AG04450 (cell line): ENCODE measurements at regions not wholly inside any gene's neighbourhood (a gene's known extent, or its start where the extent isn't known, plus 50 kb on each side); places are given as distances from the start of the nearest gene placed in this dataset.
"Not testable (repeated sequence)": the region's sequence is repeated elsewhere in the genome, so short reads cannot be mapped to it uniquely, and the experiment has no call there.

Experiments
- CTCF ChIA-PET: fragments of 300-600, 350-600 bp; formaldehyde crosslinking; extraction: SDS; loops from one replicate; lab custom pipeline; 2022; ENCODE audit warnings: antibody characterized with exemption, inconsistent platforms; lab: Charles Lee
- POLR2A ChIA-PET: fragments of 350-600 bp; formaldehyde crosslinking; extraction: SDS; loops from one replicate; lab custom pipeline; 2021; ENCODE audit warnings: antibody characterized with exemption, inconsistent platforms; lab: Yijun Ruan, JAX
- DNase-seq: peaks from one replicate; pipeline ENCODE4 v3.0.0-alpha.2; 2011; ENCODE audit warnings: low read depth, low spot score
- H3K27ac ChIP-seq: one replicate; pipeline ENCODE4 v1.5.1; 2012; ENCODE audit warnings: low read depth, low read length, control low read depth
- H3K27me3 ChIP-seq: one replicate; pipeline ENCODE4 v1.6.0; 2012; ENCODE audit warnings: low read length; ENCODE audit not compliant: control insufficient read depth, insufficient read depth
- H3K4me3 ChIP-seq: 2 replicates; pipeline ENCODE4 v1.5.1; 2011; ENCODE audit warnings: mild to moderate bottlenecking, low read depth, low read length, control low read depth
- H3K9me3 ChIP-seq: 2 replicates; pipeline ENCODE4 v1.5.1; 2012; ENCODE audit warnings: low read length; ENCODE audit not compliant: control insufficient read depth, insufficient read depth
- CTCF ChIP-seq: IDR thresholded peaks from 2 replicates; pipeline ENCODE4 v1.5.1; 2011; ENCODE audit warnings: low read depth, low read length, control low read depth, inconsistent platforms

GRCh38 chr2:8345200-8345599, 336.7 kb upstream of the ID2 start:
- H3K9me3 ChIP-seq, result no peaks in the 10 kb centered on the region
- no peak overlapping the region for H3K27ac ChIP-seq
- no peak for TF ChIP-seq CTCF
- no peaks in the 10 kb centered on the region for H3K27me3 ChIP-seq
- POLR2A ChIA-PET, result no interaction called here
- no peak for DNase-seq
- H3K4me3 ChIP-seq, result no peak overlapping the region
- CTCF ChIA-PET, result no interaction called here

- ChIA-PET CTCF (no interaction called here), POLR2A (no interaction called here)
Measured at GRCh38 chr2:8346208-8346607, 335.6 kb upstream of the ID2 start.

GRCh38 chr2:8346706-8347430, 335.0 kb upstream of the ID2 start:
- no peak for TF ChIP-seq CTCF
- CTCF ChIA-PET, result no interaction called here
- Histone ChIP-seq H3K27me3 (no peaks in the 10 kb centered on the region), H3K4me3 (no peak overlapping the region), H3K9me3 (no peaks in the 10 kb centered on the region), H3K27ac (no peak overlapping the region)
- POLR2A ChIA-PET, result no interaction called here
- no peak for DNase-seq

More at GRCh38 chr2:8346208-8346607, 335.6 kb upstream of the ID2 start:
- TF ChIP-seq CTCF, result no peak
- no peak for DNase-seq
- Histone ChIP-seq H3K27ac (no peak overlapping the region), H3K4me3 (no peak overlapping the region), H3K27me3 (no peaks in the 10 kb centered on the region), H3K9me3 (no peaks in the 10 kb centered on the region)

DNA sequence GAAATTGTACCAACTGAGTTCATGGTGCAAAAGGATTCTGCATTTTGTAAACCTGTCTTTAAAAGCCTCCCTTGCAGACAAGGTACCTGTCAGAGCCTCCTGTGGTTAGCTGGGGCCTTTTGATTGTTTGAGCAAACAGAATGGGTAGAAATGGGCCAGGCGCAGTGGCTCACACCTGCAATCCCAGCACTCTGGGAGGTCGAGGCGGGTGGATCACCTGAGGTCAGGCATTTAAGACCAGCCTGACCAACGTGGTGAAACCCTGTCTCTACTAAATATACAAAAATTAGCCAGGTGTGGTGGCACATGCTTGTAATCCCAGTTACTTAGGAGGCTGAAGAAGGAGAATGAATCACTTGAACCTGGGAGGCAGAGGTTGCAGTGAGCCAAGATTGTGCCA, 332.9 kb upstream of the ID2 start:
- DNase-seq, POLR2A ChIA-PET, H3K9me3 ChIP-seq, H3K4me3 ChIP-seq, CTCF ChIA-PET, H3K27me3 ChIP-seq, H3K27ac ChIP-seq: not testable (repeated sequence)

DNA sequence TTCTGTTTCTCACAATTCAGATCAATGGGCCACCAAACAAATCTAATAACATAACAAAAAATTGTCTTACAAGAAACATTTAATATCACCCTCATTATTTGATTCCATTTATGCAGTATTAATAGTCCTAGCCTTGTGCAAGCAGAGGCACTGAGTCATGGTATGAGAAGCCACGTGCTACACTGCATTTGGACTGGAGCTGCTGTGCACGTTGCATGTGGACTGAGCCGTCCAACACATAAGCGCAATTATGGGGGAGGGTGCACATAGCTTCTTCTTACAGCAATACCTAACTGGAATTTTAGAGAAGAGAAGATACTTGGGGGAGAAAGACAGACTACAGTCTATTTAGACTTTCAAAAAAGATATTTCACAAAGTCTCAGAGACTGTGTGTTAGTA, 329.6 kb upstream of the ID2 start:
- H3K27me3 ChIP-seq, result no peaks in the 10 kb centered on the region
- no peak overlapping the region for H3K4me3 ChIP-seq
- ChIA-PET POLR2A (no interaction called here), CTCF (no interaction called here)
- no peak for DNase-seq
- no peak for TF ChIP-seq CTCF
- H3K27ac ChIP-seq, result no peak overlapping the region
- no peaks in the 10 kb centered on the region for H3K9me3 ChIP-seq

GRCh38 chr2:8352989-8353388, 328.9 kb upstream of the ID2 start:
- H3K4me3 ChIP-seq, result no peak overlapping the region
- ChIA-PET CTCF (no interaction called here), POLR2A (no interaction called here)
- no peak overlapping the region for H3K27ac ChIP-seq
- TF ChIP-seq CTCF, result no peak
- no peak for DNase-seq
- no peaks in the 10 kb centered on the region for H3K27me3 ChIP-seq
- no peaks in the 10 kb centered on the region for H3K9me3 ChIP-seq
